ACC112 (cell line): ENCODE measurements at regions not wholly inside any gene's neighbourhood (a gene's known extent, or its start where the extent isn't known, plus 50 kb on each side); places are given as distances from the start of the nearest gene placed in this dataset.

Experiments
- H2AFZ ChIP-seq: fragments of 200-600 bp; sonication (generic); one replicate; pipeline ENCODE4 v1.6.0; 2017; ENCODE audit warnings: antibody characterized with exemption, low read length; ENCODE audit not compliant: unreplicated experiment
- H3K27ac ChIP-seq: fragments of 200-600 bp; sonication (generic); 2 replicates; pipeline ENCODE4 v1.5.1; 2014; ENCODE audit warnings: low read depth, mild to moderate bottlenecking, antibody characterized with exemption, low read length, moderate library complexity
- H3K27me3 ChIP-seq: fragments of 200-600 bp; sonication (generic); 2 replicates; pipeline ENCODE4 v1.6.1; 2014; ENCODE audit warnings: mild to moderate bottlenecking, antibody characterized with exemption, low read length, moderate library complexity, mixed read lengths; ENCODE audit not compliant: insufficient read depth
- H3K36me3 ChIP-seq: fragments of 200-600 bp; sonication (generic); 2 replicates; pipeline ENCODE4 v1.6.1; 2016; ENCODE audit warnings: mild to moderate bottlenecking, antibody characterized with exemption, low read length, moderate library complexity, mixed read lengths; ENCODE audit not compliant: insufficient read depth
- H3K4me1 ChIP-seq: fragments of 200-600 bp; sonication (generic); one replicate; pipeline ENCODE4 v1.6.1; 2016; ENCODE audit warnings: low read length, mixed read lengths; ENCODE audit not compliant: insufficient read depth, unreplicated experiment, control insufficient read depth
- H3K4me3 ChIP-seq: fragments of 200-600 bp; sonication (generic); 2 replicates; pipeline ENCODE4 v1.5.1; 2014; ENCODE audit warnings: mild to moderate bottlenecking, low read depth, low read length
- H3K79me2 ChIP-seq: fragments of 200-600 bp; sonication (generic); one replicate; pipeline ENCODE4 v1.6.0; 2016; ENCODE audit warnings: low read length; ENCODE audit not compliant: control insufficient read depth, unreplicated experiment, insufficient read depth

- no peaks in the 10 kb centered on the region for H3K4me1 ChIP-seq
- no peak overlapping the region for H3K27ac ChIP-seq
- peaks cover 49% of the 10 kb centered on the region for H3K27me3 ChIP-seq
- no peaks in the 10 kb centered on the region for H3K79me2 ChIP-seq
- H2AFZ ChIP-seq: no peak overlapping the region
- H3K4me3 ChIP-seq: no peak overlapping the region
- H3K36me3 ChIP-seq: no peaks in the 10 kb centered on the region
Measured at GRCh38 chr10:2935647-2936386, 131.5 kb upstream of the PFKP start.

- Histone ChIP-seq H3K4me3 (no peak overlapping the region), H3K4me1 (no peaks in the 10 kb centered on the region), H3K36me3 (no peaks in the 10 kb centered on the region), H3K27me3 (peaks cover 33% of the 10 kb centered on the region), H3K27ac (no peak overlapping the region), H3K79me2 (no peaks in the 10 kb centered on the region), H2AFZ (no peak overlapping the region)
Measured at GRCh38 chr10:2933924-2934323, 133.4 kb upstream of the PFKP start.

DNA sequence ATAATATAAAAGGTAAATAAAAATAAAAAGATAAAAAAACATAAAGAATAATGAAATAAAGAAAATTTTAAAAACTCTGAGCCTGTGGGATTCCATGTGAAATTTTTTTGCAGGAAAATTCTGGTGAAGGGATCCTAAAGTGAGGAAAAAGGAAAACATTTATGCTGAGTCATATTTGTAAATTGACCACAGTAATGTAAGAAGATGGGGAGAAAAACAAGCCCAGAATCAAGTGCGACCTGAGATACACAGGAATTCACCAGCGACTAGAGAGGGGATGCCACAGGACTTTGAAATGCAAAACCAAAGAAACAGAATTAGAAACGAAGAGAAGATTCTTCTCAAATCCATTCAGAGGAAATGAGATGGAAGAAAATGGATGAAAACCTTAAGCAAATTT is 133.8 kb upstream of the PFKP start:
- H3K4me1 ChIP-seq: no peaks in the 10 kb centered on the region
- no peak overlapping the region for H3K27ac ChIP-seq
- no peak overlapping the region for H3K4me3 ChIP-seq
- no peaks in the 10 kb centered on the region for H3K79me2 ChIP-seq
- H2AFZ ChIP-seq: no peak overlapping the region
- peaks cover 29% of the 10 kb centered on the region for H3K27me3 ChIP-seq
- H3K36me3 ChIP-seq: no peaks in the 10 kb centered on the region

- Histone ChIP-seq H3K4me1 (no peaks in the 10 kb centered on the region), H3K36me3 (no peaks in the 10 kb centered on the region), H2AFZ (no peak overlapping the region), H3K79me2 (no peaks in the 10 kb centered on the region), H3K27me3 (peaks cover 28% of the 10 kb centered on the region), H3K27ac (no peak overlapping the region), H3K4me3 (no peak overlapping the region)
Measured at GRCh38 chr10:2933071-2933470, 134.3 kb upstream of the PFKP start.

- Histone ChIP-seq H3K27me3 (0 out of 2 replicates have a peak, but pooled peaks cover 7% of the 10 kb centered on the region), H3K4me1 (peaks cover 13% of the 10 kb centered on the region), H3K36me3 (no peaks in the 10 kb centered on the region), H3K79me2 (no peaks in the 10 kb centered on the region), H2AFZ (no peak overlapping the region), H3K4me3 (no peak overlapping the region), H3K27ac (no peak overlapping the region)
Measured at GRCh38 chr10:2929480-2930258, 137.7 kb upstream of the PFKP start.

DNA sequence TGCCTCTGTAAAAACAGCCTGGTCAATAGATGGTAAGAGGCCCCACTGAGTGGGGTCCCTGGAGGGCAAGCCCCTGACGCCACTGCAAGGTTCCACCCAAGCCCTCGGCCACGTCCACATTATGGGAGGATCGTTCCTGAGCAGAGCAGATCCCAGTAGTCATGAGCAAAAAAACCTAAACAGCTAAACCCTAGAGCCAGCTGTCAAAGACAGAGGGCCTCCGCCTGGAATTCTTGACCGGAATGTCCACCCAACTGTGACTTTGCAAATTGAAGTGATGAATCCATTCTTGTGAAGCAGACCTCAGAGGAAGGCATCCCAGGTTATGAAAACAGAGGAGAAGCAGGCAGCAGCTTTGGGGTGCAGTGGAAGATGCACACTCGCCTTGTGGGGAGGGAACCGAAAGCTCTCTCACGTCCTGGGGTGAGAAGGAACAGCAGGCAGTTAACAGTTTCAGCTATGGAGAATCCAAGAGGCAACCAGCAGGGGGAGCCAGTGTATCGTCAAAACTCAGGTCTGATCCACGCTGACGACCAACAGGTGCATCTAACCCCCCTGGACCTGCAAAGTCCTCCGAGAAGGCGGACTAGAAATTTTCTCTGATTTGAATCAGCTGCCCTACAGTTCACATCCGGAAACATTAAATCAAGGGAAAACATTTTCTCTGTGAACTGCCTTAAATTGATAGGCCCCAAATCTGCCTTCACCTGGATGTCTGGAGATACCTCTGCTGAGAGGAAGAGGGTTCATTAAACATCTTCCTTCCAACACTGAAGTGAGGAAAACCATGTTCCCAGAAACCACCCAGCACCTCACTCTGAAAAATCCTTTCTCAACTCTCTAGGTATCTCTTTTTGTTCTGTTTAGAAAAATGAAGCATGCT is 139.1 kb upstream of the PFKP start:
- no peaks in the 10 kb centered on the region for H3K79me2 ChIP-seq
- no peak overlapping the region for H3K4me3 ChIP-seq
- no peaks in the 10 kb centered on the region for H3K36me3 ChIP-seq
- 0 out of 2 replicates have a peak, but pooled peaks cover 7% of the 10 kb centered on the region for H3K27me3 ChIP-seq
- H3K4me1 ChIP-seq: peaks cover 13% of the 10 kb centered on the region
- H3K27ac ChIP-seq: no peak overlapping the region
- no peak overlapping the region for H2AFZ ChIP-seq

DNA sequence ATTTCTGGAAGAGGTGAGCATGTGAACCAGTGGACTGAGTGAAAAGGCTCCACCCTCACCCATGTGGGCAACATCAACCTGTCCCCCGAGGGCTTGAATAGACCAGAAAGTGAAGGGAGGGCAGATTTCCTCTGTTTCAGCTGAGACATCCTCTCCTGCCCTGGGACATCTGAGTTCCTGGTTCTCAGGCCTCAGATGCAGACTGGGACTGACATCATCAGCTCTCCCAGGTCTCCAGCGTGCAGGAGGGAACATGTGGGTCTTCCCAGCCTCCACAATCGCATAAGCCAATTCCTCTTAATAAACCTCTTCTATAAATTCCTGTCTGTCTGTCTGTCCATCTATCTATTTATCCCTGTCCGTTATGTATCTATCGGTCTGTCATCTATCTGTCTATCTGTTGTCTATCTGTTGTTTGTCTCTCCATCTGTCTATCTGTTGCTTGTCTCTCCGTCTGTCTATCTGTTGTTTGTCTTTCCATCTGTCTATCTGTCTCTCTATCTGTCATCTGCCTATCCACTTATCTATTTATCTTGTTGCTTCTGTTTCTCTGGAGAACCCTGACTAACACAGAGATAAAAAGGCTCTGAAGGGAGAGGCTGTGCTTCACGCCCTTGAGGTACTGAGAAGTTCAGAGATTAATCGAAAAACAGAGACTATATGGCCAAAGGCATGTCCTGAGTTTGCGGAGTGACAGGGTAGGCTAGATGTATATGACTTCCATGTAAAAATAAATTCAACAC is 140.3 kb upstream of the PFKP start:
- no peaks in the 10 kb centered on the region for H3K36me3 ChIP-seq
- H2AFZ ChIP-seq: no peak overlapping the region
- no peak overlapping the region for H3K4me3 ChIP-seq
- H3K27ac ChIP-seq: no peak overlapping the region
- 0 out of 2 replicates have a peak, but pooled peaks cover 7% of the 10 kb centered on the region for H3K27me3 ChIP-seq
- H3K79me2 ChIP-seq: no peaks in the 10 kb centered on the region
- peaks cover 13% of the 10 kb centered on the region for H3K4me1 ChIP-seq

- peak overlapping the region; percentile 21; the same call in 1 of the 2 replicates for H3K27ac ChIP-seq
- 0 out of 2 replicates have a peak overlapping the region, but pooled peaks have one; percentile 0 for H3K4me3 ChIP-seq
- H3K27me3 ChIP-seq: peaks cover 17% of the 10 kb centered on the region; the same call in 1 of the 2 replicates
- H2AFZ ChIP-seq: no peak overlapping the region
- no peaks in the 10 kb centered on the region for H3K36me3 ChIP-seq
- H3K4me1 ChIP-seq: peaks cover 13% of the 10 kb centered on the region
- H3K79me2 ChIP-seq: no peaks in the 10 kb centered on the region
Measured at GRCh38 chr10:2925631-2926030, 141.7 kb upstream of the PFKP start.

GRCh38 chr10:2924431-2924830 is 142.9 kb upstream of the PFKP start:
- no peak overlapping the region for H3K4me3 ChIP-seq
- peaks cover 13% of the 10 kb centered on the region for H3K4me1 ChIP-seq
- H3K27me3 ChIP-seq: peaks cover 18% of the 10 kb centered on the region

More at GRCh38 chr10:2924431-2924830, 142.9 kb upstream of the PFKP start:
- no peaks in the 10 kb centered on the region for H3K79me2 ChIP-seq
- no peak overlapping the region for H2AFZ ChIP-seq
- H3K27ac ChIP-seq: no peak overlapping the region
- no peaks in the 10 kb centered on the region for H3K36me3 ChIP-seq
